ENCODE measurements at regions not wholly inside any gene's neighbourhood (a gene's known extent, or its start where the extent isn't known, plus 50 kb on each side); places are given as distances from the start of the nearest gene placed in this dataset.
"Not testable (repeated sequence)": the region's sequence is repeated elsewhere in the genome, so short reads cannot be mapped to it uniquely, and the experiment has no call there.

GRCh38 chr7:53596230-53596629 lies 560.8 kb downstream of the POM121L12 start:
- H3K27ac Mint-ChIP-seq: no peak overlapping the region
- ATAC-seq: no peak
- no peaks in the 10 kb centered on the region for H3K27me3 Mint-ChIP-seq
- H3K4me3 Mint-ChIP-seq: no peak overlapping the region
- H3K9me3 ChIP-seq (ENCODE audit: control insufficient read depth, low read length, poor library complexity, severe bottlenecking): peaks cover 3% of the 10 kb centered on the region
- no peaks in the 10 kb centered on the region for H3K36me3 Mint-ChIP-seq (ENCODE audit: low read depth)
- no peak for DNase-seq
- H3K4me1 Mint-ChIP-seq: no peaks in the 10 kb centered on the region

- DNase-seq: no peak
- H3K27ac Mint-ChIP-seq: no peak overlapping the region
- H3K36me3 Mint-ChIP-seq (ENCODE audit: low read depth): no peaks in the 10 kb centered on the region
- H3K27me3 Mint-ChIP-seq: no peaks in the 10 kb centered on the region
- peaks cover 3% of the 10 kb centered on the region for H3K9me3 ChIP-seq (ENCODE audit: control insufficient read depth, low read length, poor library complexity, severe bottlenecking)
- ATAC-seq: no peak
- no peaks in the 10 kb centered on the region for H3K4me1 Mint-ChIP-seq
- H3K4me3 Mint-ChIP-seq: no peak overlapping the region
Measured at GRCh38 chr7:53600296-53600695, 564.9 kb downstream of the POM121L12 start.

DNA sequence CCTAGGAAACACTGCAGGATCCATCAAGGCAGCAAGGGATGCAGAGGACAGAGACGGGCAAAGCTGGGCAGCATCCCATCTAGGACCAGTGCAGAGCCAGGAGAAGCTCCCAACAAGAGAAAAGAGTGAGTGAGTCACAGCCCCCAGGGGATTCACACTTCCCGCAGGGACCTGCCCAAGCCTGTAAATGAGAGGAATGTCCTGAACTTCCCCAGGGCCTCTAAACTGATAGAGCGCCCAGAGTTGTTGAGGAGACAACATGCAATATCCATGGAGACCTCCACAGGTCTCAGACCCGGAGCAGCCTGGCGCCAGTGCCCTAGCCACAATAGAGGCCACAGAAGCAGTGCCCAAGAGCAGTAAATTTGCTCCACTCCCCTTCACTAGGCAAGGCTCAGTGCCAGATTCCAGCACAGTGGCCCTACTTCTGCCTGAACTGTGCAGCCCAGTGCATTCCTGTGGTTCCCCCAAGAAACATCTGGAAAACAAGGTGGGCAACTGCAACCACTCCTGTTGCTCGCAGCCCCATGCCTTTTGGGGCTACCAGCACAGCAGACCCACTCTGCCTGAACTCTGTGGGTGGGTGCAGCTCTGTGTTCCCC lies 567.5 kb downstream of the POM121L12 start:
- Mint-ChIP-seq H3K4me1 (no peaks in the 10 kb centered on the region), H3K27ac (no peak overlapping the region), H3K27me3 (no peaks in the 10 kb centered on the region), H3K4me3 (no peak overlapping the region), H3K36me3 (ENCODE audit: low read depth) (no peaks in the 10 kb centered on the region)
- ATAC-seq (no peak), DNase-seq (no peak)
- no peaks in the 10 kb centered on the region for H3K9me3 ChIP-seq (ENCODE audit: control insufficient read depth, low read length, poor library complexity, severe bottlenecking)

- Mint-ChIP-seq H3K36me3 (ENCODE audit: low read depth) (no peaks in the 10 kb centered on the region), H3K4me1 (no peaks in the 10 kb centered on the region), H3K27me3 (no peaks in the 10 kb centered on the region), H3K27ac (no peak overlapping the region), H3K4me3 (no peak overlapping the region)
- no peaks in the 10 kb centered on the region for H3K9me3 ChIP-seq (ENCODE audit: control insufficient read depth, low read length, poor library complexity, severe bottlenecking)
- ATAC-seq (no peak), DNase-seq (no peak)
Measured at GRCh38 chr7:53603461-53603860, 568.0 kb downstream of the POM121L12 start.

- Mint-ChIP-seq H3K36me3 (ENCODE audit: low read depth) (no peaks in the 10 kb centered on the region), H3K27ac (no peak overlapping the region), H3K4me1 (no peaks in the 10 kb centered on the region), H3K4me3 (no peak overlapping the region), H3K27me3 (no peaks in the 10 kb centered on the region)
- no peak for DNase-seq
- no peak for ATAC-seq
- H3K9me3 ChIP-seq (ENCODE audit: control insufficient read depth, low read length, poor library complexity, severe bottlenecking): no peaks in the 10 kb centered on the region
Measured at GRCh38 chr7:53604201-53604600, 568.8 kb downstream of the POM121L12 start.

- no peaks in the 10 kb centered on the region for H3K36me3 Mint-ChIP-seq (ENCODE audit: low read depth)
- H3K9me3 ChIP-seq (ENCODE audit: control insufficient read depth, low read length, poor library complexity, severe bottlenecking): no peaks in the 10 kb centered on the region
- H3K27ac Mint-ChIP-seq: no peak overlapping the region
- ATAC-seq (no peak), DNase-seq (no peak)
- no peaks in the 10 kb centered on the region for H3K4me1 Mint-ChIP-seq
- no peak overlapping the region for H3K4me3 Mint-ChIP-seq
- H3K27me3 Mint-ChIP-seq: no peaks in the 10 kb centered on the region
Measured at GRCh38 chr7:53607961-53608360, 572.5 kb downstream of the POM121L12 start.

DNA sequence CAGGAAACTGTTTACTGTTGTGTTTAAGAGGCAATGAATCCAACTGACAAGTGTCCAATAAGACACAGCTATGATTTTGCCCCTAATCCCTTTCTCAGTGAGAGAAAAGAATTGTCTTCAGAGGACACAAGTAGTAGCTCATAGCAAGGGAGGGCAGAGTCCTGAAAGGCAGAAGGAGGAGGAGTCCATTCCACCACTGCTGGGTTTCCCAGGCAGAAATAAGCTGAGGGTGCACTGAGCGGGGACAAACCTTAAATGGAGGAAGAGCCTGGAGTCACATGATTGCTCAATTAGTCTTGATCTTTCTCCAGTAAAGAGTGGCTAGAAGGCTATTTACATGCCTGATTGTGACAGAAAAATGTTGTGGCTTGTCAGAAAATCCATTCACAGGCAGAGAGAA lies 573.8 kb downstream of the POM121L12 start:
- DNase-seq: no peak
- Mint-ChIP-seq H3K36me3 (ENCODE audit: low read depth) (no peaks in the 10 kb centered on the region), H3K4me1 (no peaks in the 10 kb centered on the region), H3K27me3 (no peaks in the 10 kb centered on the region), H3K27ac (no peak overlapping the region), H3K4me3 (no peak overlapping the region)
- no peak for ATAC-seq
- no peaks in the 10 kb centered on the region for H3K9me3 ChIP-seq (ENCODE audit: control insufficient read depth, low read length, poor library complexity, severe bottlenecking)

DNA sequence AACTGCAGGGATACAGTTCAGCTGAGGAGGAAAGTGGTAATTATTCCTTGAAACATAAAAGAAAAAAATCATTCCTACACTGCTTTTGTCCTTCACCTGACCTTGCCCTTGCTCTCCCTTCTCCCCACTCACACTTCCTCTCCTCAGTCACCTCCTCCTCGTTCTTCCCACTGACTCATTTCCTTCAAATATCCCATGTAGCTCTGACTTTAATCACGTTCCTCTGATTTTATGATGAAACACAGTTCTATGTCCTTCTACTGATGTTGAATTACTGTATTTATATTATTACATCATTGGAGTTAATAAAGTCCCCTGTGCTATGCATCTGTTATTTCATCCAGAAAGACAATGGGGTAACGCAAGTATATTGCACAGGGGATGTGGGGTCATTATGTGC lies 575.6 kb downstream of the POM121L12 start:
- H3K36me3 Mint-ChIP-seq (ENCODE audit: low read depth): no peaks in the 10 kb centered on the region
- H3K4me3 Mint-ChIP-seq: no peak overlapping the region
- DNase-seq (no peak), ATAC-seq (no peak)
- H3K27ac Mint-ChIP-seq: no peak overlapping the region
- no peaks in the 10 kb centered on the region for H3K4me1 Mint-ChIP-seq
- no peaks in the 10 kb centered on the region for H3K9me3 ChIP-seq (ENCODE audit: control insufficient read depth, low read length, poor library complexity, severe bottlenecking)
- H3K27me3 Mint-ChIP-seq: no peaks in the 10 kb centered on the region

DNA sequence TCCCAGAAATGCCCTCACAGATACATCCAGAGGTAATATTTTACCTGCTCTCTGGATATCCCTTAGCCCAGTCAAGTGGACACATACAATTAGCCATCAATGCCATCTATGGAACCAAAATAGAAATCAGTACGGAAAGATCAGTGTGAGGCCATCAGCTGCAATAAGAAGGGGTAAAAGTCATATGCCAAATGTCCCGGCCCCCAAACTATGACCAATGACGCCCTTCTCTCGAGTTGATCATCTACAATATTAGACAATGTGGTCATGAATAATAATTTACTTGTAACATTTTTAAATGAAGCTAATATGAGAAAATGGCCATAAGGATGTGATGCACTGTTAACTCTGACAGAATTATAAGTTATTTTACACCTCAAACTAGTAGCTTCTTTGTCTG lies 588.9 kb downstream of the POM121L12 start:
- no peak overlapping the region for H3K4me3 Mint-ChIP-seq
- DNase-seq (no peak), ATAC-seq (no peak)
- H3K4me1 Mint-ChIP-seq: no peaks in the 10 kb centered on the region
- no peaks in the 10 kb centered on the region for H3K27me3 Mint-ChIP-seq
- peaks cover 3% of the 10 kb centered on the region for H3K9me3 ChIP-seq (ENCODE audit: control insufficient read depth, low read length, poor library complexity, severe bottlenecking)
- H3K27ac Mint-ChIP-seq: no peak overlapping the region
- H3K36me3 Mint-ChIP-seq (ENCODE audit: low read depth): no peaks in the 10 kb centered on the region

- peaks cover 3% of the 10 kb centered on the region for H3K9me3 ChIP-seq (ENCODE audit: control insufficient read depth, low read length, poor library complexity, severe bottlenecking)
- H3K4me3 Mint-ChIP-seq: no peak overlapping the region
- no peaks in the 10 kb centered on the region for H3K4me1 Mint-ChIP-seq
- DNase-seq: no peak
- no peak overlapping the region for H3K27ac Mint-ChIP-seq
- H3K36me3 Mint-ChIP-seq (ENCODE audit: low read depth): no peaks in the 10 kb centered on the region
- no peak for ATAC-seq
- no peaks in the 10 kb centered on the region for H3K27me3 Mint-ChIP-seq
Measured at GRCh38 chr7:53628775-53629174, 593.3 kb downstream of the POM121L12 start.

- H3K27me3 Mint-ChIP-seq; H3K4me3 Mint-ChIP-seq; H3K36me3 Mint-ChIP-seq (ENCODE audit: low read depth); H3K9me3 ChIP-seq (ENCODE audit: control insufficient read depth, low read length, poor library complexity, severe bottlenecking); ATAC-seq; DNase-seq; H3K27ac Mint-ChIP-seq; H3K4me1 Mint-ChIP-seq: not testable (repeated sequence)
Measured at GRCh38 chr7:53635251-53635650, 599.8 kb downstream of the POM121L12 start.

DNA sequence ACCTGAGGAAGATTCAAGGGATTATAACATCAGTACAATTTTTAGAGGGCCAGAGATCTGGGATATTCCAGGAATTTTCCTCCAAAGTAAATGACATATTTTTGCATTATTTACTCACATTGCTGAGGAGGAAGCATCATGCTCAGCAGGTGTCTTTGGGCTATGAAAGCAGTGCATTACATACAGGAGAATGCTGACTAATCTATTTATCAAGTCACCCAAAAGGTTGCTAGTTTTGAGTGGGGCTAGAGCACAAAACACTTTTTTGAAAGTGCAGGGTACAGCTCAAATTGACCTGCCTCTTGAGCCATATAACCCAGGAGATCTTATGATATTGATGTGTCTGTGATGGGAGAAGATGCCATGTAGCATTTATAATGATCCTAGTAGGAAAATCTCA lies 603.1 kb downstream of the POM121L12 start:
- Mint-ChIP-seq H3K4me3 (no peak overlapping the region), H3K36me3 (ENCODE audit: low read depth) (no peaks in the 10 kb centered on the region), H3K27ac (no peak overlapping the region), H3K27me3 (no peaks in the 10 kb centered on the region), H3K4me1 (no peaks in the 10 kb centered on the region)
- ATAC-seq (no peak), DNase-seq (no peak)
- no peaks in the 10 kb centered on the region for H3K9me3 ChIP-seq (ENCODE audit: control insufficient read depth, low read length, poor library complexity, severe bottlenecking)

DNA sequence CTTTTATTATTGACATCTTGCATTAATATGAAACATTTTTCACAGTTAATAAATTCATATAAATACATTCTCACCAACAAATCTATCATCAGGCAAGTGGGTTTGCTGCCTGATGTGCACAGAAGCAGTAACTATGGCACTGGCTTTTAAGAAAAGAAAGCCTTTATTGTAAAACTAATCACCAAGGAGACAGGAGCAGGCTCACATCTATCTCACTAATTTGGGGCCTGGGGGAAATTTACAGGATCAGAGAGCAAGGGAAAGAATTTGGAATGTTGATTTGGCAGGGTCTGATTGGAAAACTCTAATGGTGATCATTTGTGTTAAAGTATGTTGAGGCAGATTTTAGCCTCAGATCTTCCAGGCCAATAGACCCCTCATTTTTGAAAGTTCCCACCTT lies 605.7 kb downstream of the POM121L12 start:
- no peak for DNase-seq
- H3K27me3 Mint-ChIP-seq: no peaks in the 10 kb centered on the region
- no peak for ATAC-seq

DNA sequence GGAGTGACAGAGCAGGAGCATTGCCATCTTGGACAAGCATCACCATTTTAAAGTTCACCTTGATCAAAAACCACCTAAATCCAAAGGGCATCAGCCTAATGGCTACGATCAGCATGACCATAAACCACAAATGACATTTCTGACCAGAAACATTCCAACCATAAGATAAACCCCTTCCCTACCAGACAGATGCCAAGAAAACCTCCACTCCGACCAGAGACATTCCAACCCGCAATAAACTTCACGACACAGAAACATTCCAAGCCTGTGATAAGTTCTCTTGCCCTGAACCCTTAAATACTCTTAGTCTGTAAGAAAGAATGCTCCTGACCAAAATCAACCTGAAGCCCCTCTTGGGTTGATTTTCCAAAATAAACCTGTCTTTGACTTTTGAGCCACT lies 606.9 kb downstream of the POM121L12 start:
- Mint-ChIP-seq H3K27me3 (no peaks in the 10 kb centered on the region), H3K36me3 (ENCODE audit: low read depth) (no peaks in the 10 kb centered on the region), H3K27ac (no peak overlapping the region), H3K4me3 (no peak overlapping the region), H3K4me1 (no peaks in the 10 kb centered on the region)
- DNase-seq (no peak), ATAC-seq (no peak)
- H3K9me3 ChIP-seq (ENCODE audit: control insufficient read depth, low read length, poor library complexity, severe bottlenecking): peaks cover 4% of the 10 kb centered on the region

More for the DNA sequence above, 605.7 kb downstream of the POM121L12 start:
- Mint-ChIP-seq H3K4me3 (no peak overlapping the region), H3K4me1 (no peaks in the 10 kb centered on the region), H3K36me3 (ENCODE audit: low read depth) (no peaks in the 10 kb centered on the region), H3K27ac (no peak overlapping the region)
- H3K9me3 ChIP-seq (ENCODE audit: control insufficient read depth, low read length, poor library complexity, severe bottlenecking): peaks cover 4% of the 10 kb centered on the region

Data from T-helper 17 cell (primary cell).